Neural cell (in vitro differentiated cells): ENCODE measurements at regions not wholly inside any gene's neighbourhood (a gene's known extent, or its start where the extent isn't known, plus 50 kb on each side); places are given as distances from the start of the nearest gene placed in this dataset.

ENCODE experiments used
- EP300 ChIP-seq: fragments of 450-650 bp; conservative IDR thresholded peaks from 2 replicates; pipeline ENCODE4 v1.6.1; 2014; ENCODE audit warnings: antibody characterized with exemption, mild to moderate bottlenecking, moderate library complexity; ENCODE audit not compliant: poor library complexity, severe bottlenecking
- POLR2AphosphoS5 ChIP-seq: IDR thresholded peaks from 2 replicates; pipeline ENCODE4 v1.6.1; 2012

- TF ChIP-seq EP300 (no peak), POLR2AphosphoS5 (no peak)
Measured at GRCh38 chr3:75506603-75507002, 157.5 kb upstream of the FRG2C start.
